Suprapubic skin (tissue), 3 donors: ENCODE measurements at regions not wholly inside any gene's neighbourhood (a gene's known extent, or its start where the extent isn't known, plus 50 kb on each side); places are given as distances from the start of the nearest gene placed in this dataset.

ENCODE experiments used
- POLR2AphosphoS5 ChIP-seq, 3 donors: sonication (generic); formaldehyde crosslinking; IDR thresholded peaks; one replicate each; pipeline ENCODE4 v1.6.1; 2017; ENCODE audit warnings: antibody characterized with exemption in 3 of 3
- TF ChIP-seq, protein P1 (sequence below), 2 donors: fragments of 200-600 bp in 1 of 2; fragments of 450-650 bp in 1 of 2; sonication (generic) in 1 of 2; IDR thresholded peaks; one replicate each; pipeline ENCODE4 v1.5.1; 2016 to 2019; ENCODE audit warnings: antibody characterized with exemption in 2 of 2, mild to moderate bottlenecking in 1 of 2, moderate library complexity in 1 of 2

DNA sequence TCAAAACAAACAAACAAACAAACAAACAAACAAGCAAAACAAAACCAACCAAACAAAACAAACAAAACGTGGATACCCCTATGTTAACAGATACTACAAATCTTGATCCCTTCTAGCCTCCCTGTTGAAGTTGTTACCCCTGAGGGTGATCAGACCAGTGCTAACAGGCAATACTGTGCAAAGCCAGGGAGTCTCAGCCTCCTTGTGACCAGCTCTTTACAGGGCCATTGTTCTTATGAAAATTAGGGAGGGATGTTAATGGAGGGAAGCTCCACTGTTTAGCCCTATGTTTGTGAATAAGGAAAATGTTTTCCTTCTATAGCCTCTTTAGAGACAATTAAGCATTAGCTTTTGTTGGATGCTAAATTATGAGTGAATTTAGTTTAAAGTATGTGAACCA is 1072.1 kb upstream of the WWC1 start:
- no peak for TF ChIP-seq POLR2AphosphoS5 (IDR thresholded peaks at IDR 0.05)
- TF ChIP-seq, protein P1, sequence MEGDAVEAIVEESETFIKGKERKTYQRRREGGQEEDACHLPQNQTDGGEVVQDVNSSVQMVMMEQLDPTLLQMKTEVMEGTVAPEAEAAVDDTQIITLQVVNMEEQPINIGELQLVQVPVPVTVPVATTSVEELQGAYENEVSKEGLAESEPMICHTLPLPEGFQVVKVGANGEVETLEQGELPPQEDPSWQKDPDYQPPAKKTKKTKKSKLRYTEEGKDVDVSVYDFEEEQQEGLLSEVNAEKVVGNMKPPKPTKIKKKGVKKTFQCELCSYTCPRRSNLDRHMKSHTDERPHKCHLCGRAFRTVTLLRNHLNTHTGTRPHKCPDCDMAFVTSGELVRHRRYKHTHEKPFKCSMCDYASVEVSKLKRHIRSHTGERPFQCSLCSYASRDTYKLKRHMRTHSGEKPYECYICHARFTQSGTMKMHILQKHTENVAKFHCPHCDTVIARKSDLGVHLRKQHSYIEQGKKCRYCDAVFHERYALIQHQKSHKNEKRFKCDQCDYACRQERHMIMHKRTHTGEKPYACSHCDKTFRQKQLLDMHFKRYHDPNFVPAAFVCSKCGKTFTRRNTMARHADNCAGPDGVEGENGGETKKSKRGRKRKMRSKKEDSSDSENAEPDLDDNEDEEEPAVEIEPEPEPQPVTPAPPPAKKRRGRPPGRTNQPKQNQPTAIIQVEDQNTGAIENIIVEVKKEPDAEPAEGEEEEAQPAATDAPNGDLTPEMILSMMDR (IDR thresholded peaks at IDR 0.05), result no peak
